HepG2 (cell line): ENCODE measurements at regions not wholly inside any gene's neighbourhood (a gene's known extent, or its start where the extent isn't known, plus 50 kb on each side); places are given as distances from the start of the nearest gene placed in this dataset.

Experiments used
- ARID3A ChIP-seq: IDR thresholded peaks from 2 replicates; pipeline ENCODE4 v1.6.1; 2012; ENCODE audit warnings: low read depth, low read length, improper control_type of control experiment
- CSRNP1 ChIP-seq: sonication (generic); formaldehyde crosslinking; IDR thresholded peaks from 2 replicates; pipeline ENCODE4 v1.8.1; 2023; ENCODE audit warnings: mild to moderate bottlenecking, missing genetic modification reagents
- DNMT1 ChIP-seq: sonication (generic); formaldehyde crosslinking; IDR thresholded peaks from 2 replicates; pipeline ENCODE4 v1.5.1; 2020; ENCODE audit warnings: mild to moderate bottlenecking, missing genetic modification reagents
- E2F1 ChIP-seq: sonication (generic); formaldehyde crosslinking; IDR thresholded peaks from 2 replicates; pipeline ENCODE4 v1.5.0; 2020; ENCODE audit warnings: missing genetic modification reagents
- FOXA1 ChIP-seq, 2 experiments: fragments of 450-650 bp in 1 of 2; sonication (generic) in 1 of 2; formaldehyde crosslinking in 1 of 2; IDR thresholded peaks; 2 replicates each; pipeline versions ENCODE4 v1.4.0 to v1.6.1; 2016 to 2020; ENCODE audit warnings: missing genetic modification reagents in 1 of 2
- KDM6A ChIP-seq: IDR thresholded peaks from 2 replicates; pipeline ENCODE4 v1.6.1; 2016; ENCODE audit warnings: low read depth
- ONECUT2 ChIP-seq: sonication (generic); formaldehyde crosslinking; IDR thresholded peaks from 2 replicates; pipeline ENCODE4 v1.4.0; 2020; ENCODE audit warnings: missing genetic modification reagents
- POLR2A ChIP-seq, 2 experiments: IDR thresholded peaks; 2 replicates each; pipeline ENCODE4 v1.6.1; 2011; ENCODE audit warnings: low read depth in 2 of 2, low read length in 2 of 2, mild to moderate bottlenecking in 1 of 2, moderate library complexity in 1 of 2; ENCODE audit not compliant: insufficient read depth in 1 of 2
- RFX3 ChIP-seq: IDR thresholded peaks from 2 replicates; pipeline ENCODE4 v1.6.1; 2016; ENCODE audit warnings: missing biosample characterization, missing genetic modification reagents
- SMYD3 ChIP-seq: sonication (generic); formaldehyde crosslinking; IDR thresholded peaks from 2 replicates; pipeline ENCODE4 v1.8.1; 2023; ENCODE audit warnings: mild to moderate bottlenecking, missing genetic modification reagents
- TAF1 ChIP-seq: sonication (generic); formaldehyde crosslinking; IDR thresholded peaks from 2 replicates; pipeline ENCODE4 v1.4.0; 2020; ENCODE audit warnings: missing genetic modification reagents
- ZBTB20 ChIP-seq: sonication (generic); formaldehyde crosslinking; IDR thresholded peaks from 2 replicates; pipeline ENCODE4 v1.8.1; 2023; ENCODE audit warnings: missing genetic modification reagents, low read depth, mild to moderate bottlenecking, borderline replicate concordance
- ZHX2 ChIP-seq, 2 experiments: sonication (generic) in 1 of 2; formaldehyde crosslinking in 1 of 2; IDR thresholded peaks; 2 replicates each; pipeline versions ENCODE4 v1.6.1 to v1.9.0; 2014 to 2022; ENCODE audit warnings: antibody characterized with exemption in 1 of 2, borderline replicate concordance in 1 of 2, inconsistent platforms in 1 of 2, low read depth in 1 of 2, missing genetic modification reagents in 1 of 2
- ZNF331 ChIP-seq: sonication (generic); formaldehyde crosslinking; IDR thresholded peaks from 2 replicates; pipeline ENCODE4 v1.4.0; 2020; ENCODE audit warnings: missing genetic modification reagents
- ZNF747 ChIP-seq: sonication (generic); formaldehyde crosslinking; IDR thresholded peaks from 2 replicates; pipeline ENCODE4 v1.8.1; 2023; ENCODE audit warnings: missing genetic modification reagents, mild to moderate bottlenecking, borderline replicate concordance

- TF ChIP-seq RFX3 (CRISPR knock-in tag) = peak; percentile 94
- peak; percentile 99 for TF ChIP-seq ARID3A
- TF ChIP-seq FOXA1 (IDR thresholded peaks at IDR 0.05) = no peak
- TF ChIP-seq FOXA1 (CRISPR knock-in tag; IDR thresholded peaks at IDR 0.05) = peak; percentile 79
- peak; percentile 53 to 76 for TF ChIP-seq POLR2A (IDR thresholded peaks at IDR 0.05; ENCODE audit: insufficient read depth in 1 of 2, low read depth in 2 of 2, low read length in 2 of 2)
- 0 out of 2 replicates have a peak, but pooled peaks have one; percentile 46 for TF ChIP-seq SMYD3 (CRISPR knock-in tag)
- no peak for TF ChIP-seq ZHX2 (IDR thresholded peaks at IDR 0.05; ENCODE audit: low read depth)
- TF ChIP-seq ZHX2 (CRISPR knock-in tag; IDR thresholded peaks at IDR 0.05; ENCODE audit: borderline replicate concordance) = peak; percentile 55; the same call in 1 of the 2 replicates
- peak; percentile 45; the same call in 1 of the 2 replicates for TF ChIP-seq ONECUT2 (CRISPR knock-in tag)
- 0 out of 2 replicates have a peak, but pooled peaks have one; percentile 50 for TF ChIP-seq CSRNP1 (CRISPR knock-in tag)
- no peak for TF ChIP-seq DNMT1
- TF ChIP-seq ZNF747 (CRISPR knock-in tag) = peak; percentile 24; the same call in 1 of the 2 replicates
- TF ChIP-seq ZBTB20 (CRISPR knock-in tag) = peak; percentile 78; the same call in 1 of the 2 replicates
- TF ChIP-seq ZNF331 (CRISPR knock-in tag) = peak; percentile 84
- peak; percentile 96 for TF ChIP-seq KDM6A (CRISPR knock-in tag)
- TF ChIP-seq TAF1 (CRISPR knock-in tag) = peak; percentile 21; the same call in 1 of the 2 replicates
- no peak for TF ChIP-seq E2F1 (CRISPR knock-in tag)
Observed at GRCh38 chr3:148600902-148601765, 96.6 kb upstream of the AGTR1 start (continued).
